ENCODE measurements at regions not wholly inside any gene's neighbourhood (a gene's known extent, or its start where the extent isn't known, plus 50 kb on each side); places are given as distances from the start of the nearest gene placed in this dataset.

DNA sequence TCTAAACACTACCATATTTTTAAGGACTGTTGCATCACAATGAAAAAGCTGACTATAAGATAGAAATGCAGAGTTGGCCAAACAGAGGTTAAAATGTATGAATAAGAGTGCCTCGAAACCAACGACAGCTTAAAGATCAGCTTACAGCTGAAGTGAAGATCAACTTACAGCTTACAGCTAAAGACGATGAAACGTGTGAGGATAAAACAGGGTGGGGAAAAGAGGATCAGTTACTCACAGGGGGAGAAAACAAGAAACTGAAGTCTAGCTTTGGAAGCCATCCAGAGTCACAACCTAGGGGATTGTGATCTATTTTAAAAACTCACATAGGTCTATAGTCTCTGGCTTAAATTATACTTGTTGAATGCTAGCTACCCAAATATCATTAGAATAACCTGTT lies 220.0 kb downstream of the SNCAIP start:
- no peak overlapping the region for H3K4me3 ChIP-seq (ENCODE audit: low read depth, low read length)
- TF ChIP-seq, protein P1, sequence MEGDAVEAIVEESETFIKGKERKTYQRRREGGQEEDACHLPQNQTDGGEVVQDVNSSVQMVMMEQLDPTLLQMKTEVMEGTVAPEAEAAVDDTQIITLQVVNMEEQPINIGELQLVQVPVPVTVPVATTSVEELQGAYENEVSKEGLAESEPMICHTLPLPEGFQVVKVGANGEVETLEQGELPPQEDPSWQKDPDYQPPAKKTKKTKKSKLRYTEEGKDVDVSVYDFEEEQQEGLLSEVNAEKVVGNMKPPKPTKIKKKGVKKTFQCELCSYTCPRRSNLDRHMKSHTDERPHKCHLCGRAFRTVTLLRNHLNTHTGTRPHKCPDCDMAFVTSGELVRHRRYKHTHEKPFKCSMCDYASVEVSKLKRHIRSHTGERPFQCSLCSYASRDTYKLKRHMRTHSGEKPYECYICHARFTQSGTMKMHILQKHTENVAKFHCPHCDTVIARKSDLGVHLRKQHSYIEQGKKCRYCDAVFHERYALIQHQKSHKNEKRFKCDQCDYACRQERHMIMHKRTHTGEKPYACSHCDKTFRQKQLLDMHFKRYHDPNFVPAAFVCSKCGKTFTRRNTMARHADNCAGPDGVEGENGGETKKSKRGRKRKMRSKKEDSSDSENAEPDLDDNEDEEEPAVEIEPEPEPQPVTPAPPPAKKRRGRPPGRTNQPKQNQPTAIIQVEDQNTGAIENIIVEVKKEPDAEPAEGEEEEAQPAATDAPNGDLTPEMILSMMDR (IDR thresholded peaks at IDR 0.05; ENCODE audit: low read depth, low read length), result no peak
- TF ChIP-seq POLR2A (IDR thresholded peaks at IDR 0.05; ENCODE audit: extremely low read depth, insufficient read length) (no peak), MYC (IDR thresholded peaks at IDR 0.05; ENCODE audit: low read depth, low read length) (no peak)
- TF ChIP-seq, protein P2, sequence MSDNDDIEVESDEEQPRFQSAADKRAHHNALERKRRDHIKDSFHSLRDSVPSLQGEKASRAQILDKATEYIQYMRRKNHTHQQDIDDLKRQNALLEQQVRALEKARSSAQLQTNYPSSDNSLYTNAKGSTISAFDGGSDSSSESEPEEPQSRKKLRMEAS (IDR thresholded peaks at IDR 0.05; ENCODE audit: low read depth, low read length), result no peak
- no peak for DNase-seq (ENCODE audit: low read depth)

DNA sequence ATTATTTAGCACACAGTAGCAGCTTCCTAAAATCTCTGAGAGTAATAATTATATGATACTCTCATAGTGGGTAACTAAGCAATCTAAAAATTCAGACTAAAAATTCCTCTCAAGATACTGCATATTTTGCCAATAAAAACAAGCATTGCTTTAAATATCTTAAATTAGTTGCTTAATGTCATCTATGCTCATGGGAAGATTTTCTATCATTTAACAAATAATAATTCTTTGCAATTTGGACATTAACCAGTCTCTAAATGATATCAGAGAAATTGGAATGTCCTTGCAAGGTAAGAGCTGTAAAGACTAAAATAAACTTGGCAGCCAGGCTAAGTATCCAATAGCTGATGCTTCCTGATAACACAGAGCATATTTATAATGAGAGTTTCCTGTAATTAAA lies 221.8 kb downstream of the SNCAIP start:
- no peak overlapping the region for H3K4me3 ChIP-seq (ENCODE audit: low read depth, low read length)
- no peak for DNase-seq (ENCODE audit: low read depth)
- TF ChIP-seq, protein P2 (IDR thresholded peaks at IDR 0.05; ENCODE audit: low read depth, low read length), result no peak
- TF ChIP-seq MYC (IDR thresholded peaks at IDR 0.05; ENCODE audit: low read depth, low read length), result no peak
- TF ChIP-seq POLR2A (IDR thresholded peaks at IDR 0.05; ENCODE audit: extremely low read depth, insufficient read length), result no peak
- TF ChIP-seq, protein P1 (IDR thresholded peaks at IDR 0.05; ENCODE audit: low read depth, low read length), result no peak

DNA sequence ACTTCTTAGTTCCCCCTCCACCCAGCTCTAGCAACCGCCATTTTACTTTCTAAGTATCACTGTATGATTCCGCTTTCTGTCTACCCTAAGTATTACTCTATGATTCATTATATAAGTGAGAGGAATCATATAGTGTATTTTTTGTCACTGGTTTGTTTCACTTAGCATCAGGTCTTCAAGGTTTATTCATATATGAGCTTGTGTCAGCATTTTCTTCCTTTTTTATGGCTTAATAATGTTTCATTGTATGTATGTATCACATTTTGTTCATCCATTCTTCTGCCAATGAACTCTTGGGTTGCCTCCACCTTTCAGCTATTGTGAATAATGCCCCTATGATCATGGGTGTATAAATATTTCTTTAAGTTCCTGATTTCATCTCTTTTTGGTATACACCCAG lies 222.8 kb downstream of the SNCAIP start:
- TF ChIP-seq, protein P2 (IDR thresholded peaks at IDR 0.05; ENCODE audit: low read depth, low read length), result no peak
- TF ChIP-seq MYC (IDR thresholded peaks at IDR 0.05; ENCODE audit: low read depth, low read length) (no peak), POLR2A (IDR thresholded peaks at IDR 0.05; ENCODE audit: extremely low read depth, insufficient read length) (no peak)
- TF ChIP-seq, protein P1 (IDR thresholded peaks at IDR 0.05; ENCODE audit: low read depth, low read length), result no peak
- no peak for DNase-seq (ENCODE audit: low read depth)
- H3K4me3 ChIP-seq (ENCODE audit: low read depth, low read length), result no peak overlapping the region

DNA sequence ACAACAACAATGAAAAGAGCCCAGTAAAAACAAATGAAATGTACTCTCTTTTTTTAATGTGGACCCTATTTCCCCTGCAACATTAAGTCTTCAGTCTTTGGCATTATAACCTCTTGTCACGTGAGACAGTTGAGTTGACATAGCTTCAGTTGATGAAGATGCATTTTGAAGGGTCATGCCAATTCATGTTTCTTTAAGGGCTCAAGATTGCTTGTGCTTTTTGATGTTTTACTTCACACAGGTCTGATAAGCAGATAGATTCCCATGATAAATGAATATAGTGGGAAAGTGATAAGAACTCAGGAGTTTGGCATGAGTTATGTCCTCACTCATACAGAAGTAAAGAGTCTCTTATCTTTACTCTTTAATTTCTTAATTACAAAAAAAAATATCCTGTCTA lies 229.4 kb downstream of the SNCAIP start:
- no peak for TF ChIP-seq MYC (IDR thresholded peaks at IDR 0.05; ENCODE audit: low read depth, low read length)
- no peak for TF ChIP-seq POLR2A (IDR thresholded peaks at IDR 0.05; ENCODE audit: extremely low read depth, insufficient read length)
- TF ChIP-seq, protein P1 (IDR thresholded peaks at IDR 0.05; ENCODE audit: low read depth, low read length), result no peak
- TF ChIP-seq, protein P2 (IDR thresholded peaks at IDR 0.05; ENCODE audit: low read depth, low read length), result no peak
- H3K4me3 ChIP-seq (ENCODE audit: low read depth, low read length), result no peak overlapping the region
- no peak for DNase-seq (ENCODE audit: low read depth)

DNA sequence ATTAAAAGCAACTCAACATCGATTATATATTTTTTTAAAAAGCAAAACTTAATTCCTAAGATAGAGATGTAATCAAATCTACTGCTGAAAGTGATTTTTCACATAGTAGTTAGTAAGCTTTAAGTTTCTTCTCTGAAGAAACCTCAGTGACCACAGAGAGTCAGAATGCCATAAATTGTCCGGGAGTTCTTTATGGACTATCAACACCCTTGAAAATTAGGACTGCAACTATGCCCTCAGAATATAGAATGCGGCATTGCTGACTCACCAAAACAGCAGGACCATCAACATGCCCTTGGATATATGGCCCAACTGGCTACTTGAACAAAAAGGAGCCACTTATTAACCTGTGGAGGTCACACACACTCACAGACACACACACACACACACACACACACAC lies 228.9 kb upstream of the SNX2 start:
- TF ChIP-seq POLR2A (IDR thresholded peaks at IDR 0.05; ENCODE audit: extremely low read depth, insufficient read length) (no peak), MYC (IDR thresholded peaks at IDR 0.05; ENCODE audit: low read depth, low read length) (no peak)
- TF ChIP-seq, protein P2 (IDR thresholded peaks at IDR 0.05; ENCODE audit: low read depth, low read length), result no peak
- TF ChIP-seq, protein P1 (IDR thresholded peaks at IDR 0.05; ENCODE audit: low read depth, low read length), result no peak
- no peak overlapping the region for H3K4me3 ChIP-seq (ENCODE audit: low read depth, low read length)
- no peak for DNase-seq (ENCODE audit: low read depth)

DNA sequence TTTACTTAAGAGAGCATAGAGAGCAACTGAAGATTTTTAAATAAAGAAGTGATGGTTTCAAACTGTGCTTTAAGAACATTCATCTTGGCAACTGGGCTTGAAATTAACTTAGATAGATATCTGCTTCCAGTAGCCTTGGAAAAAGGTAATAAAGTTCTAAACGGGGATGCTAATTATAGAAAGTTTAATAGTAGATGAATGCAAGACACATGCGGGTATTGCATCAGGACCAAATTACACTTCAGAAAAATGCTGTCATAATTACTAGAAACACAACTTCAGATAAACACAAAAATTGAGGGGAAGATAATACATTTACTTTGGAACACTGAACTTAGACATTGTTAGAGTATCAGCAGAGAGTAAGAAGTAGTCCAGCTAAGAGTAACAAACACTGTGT lies 227.7 kb upstream of the SNX2 start:
- no peak for DNase-seq (ENCODE audit: low read depth)
- no peak overlapping the region for H3K4me3 ChIP-seq (ENCODE audit: low read depth, low read length)
- TF ChIP-seq, protein P1 (IDR thresholded peaks at IDR 0.05; ENCODE audit: low read depth, low read length), result no peak
- TF ChIP-seq, protein P2 (IDR thresholded peaks at IDR 0.05; ENCODE audit: low read depth, low read length), result no peak
- TF ChIP-seq MYC (IDR thresholded peaks at IDR 0.05; ENCODE audit: low read depth, low read length), result no peak
